AG04449 (cell line): ENCODE measurements at regions not wholly inside any gene's neighbourhood (a gene's known extent, or its start where the extent isn't known, plus 50 kb on each side); places are given as distances from the start of the nearest gene placed in this dataset.
A peak's percentile ranks its signal among the peaks of the same experiment; 100 is the strongest.

ENCODE experiments used
- CTCF ChIA-PET: fragments of 350-600 bp; formaldehyde crosslinking; extraction: SDS; loops from one replicate; lab custom pipeline; 2021; ENCODE audit warnings: antibody characterized with exemption; lab: Yijun Ruan, JAX
- POLR2A ChIA-PET: fragments of 400-600, 350-600 bp; formaldehyde crosslinking; extraction: SDS; loops from one replicate; lab custom pipeline; 2020; ENCODE audit warnings: antibody characterized with exemption, inconsistent platforms; lab: Yijun Ruan, JAX
- DNase-seq: peaks from one replicate; pipeline ENCODE4 v3.0.0-alpha.2; 2010; ENCODE audit warnings: low read depth, low spot score
- H3K4me3 ChIP-seq: 2 replicates; pipeline ENCODE4 v1.5.1; 2011; ENCODE audit warnings: low read depth, mild to moderate bottlenecking, control low read depth, low read length
- CTCF ChIP-seq: IDR thresholded peaks from one replicate; pipeline ENCODE4 v1.5.1; 2011; ENCODE audit warnings: mild to moderate bottlenecking, moderate library complexity, low read length, control low read depth, inconsistent platforms; ENCODE audit not compliant: insufficient read depth; ENCODE audit errors: missing control alignments

GRCh38 chr12:18982226-18982949 lies 147.1 kb upstream of the PLEKHA5 start:
- TF ChIP-seq CTCF: no peak
- H3K4me3 ChIP-seq: no peak overlapping the region
- DNase-seq: no peak
- CTCF ChIA-PET: no interaction called here
- POLR2A ChIA-PET: no interaction called here

- ChIA-PET CTCF (no interaction called here), POLR2A (no interaction called here)
- no peak for TF ChIP-seq CTCF
- no peak overlapping the region for H3K4me3 ChIP-seq
- no peak for DNase-seq
Observed at GRCh38 chr12:18983854-18984253, 145.7 kb upstream of the PLEKHA5 start.

GRCh38 chr12:18990856-18991255 lies 138.7 kb upstream of the PLEKHA5 start:
- H3K4me3 ChIP-seq: no peak overlapping the region
- ChIA-PET CTCF (no interaction called here), POLR2A (no interaction called here)
- no peak for TF ChIP-seq CTCF
- DNase-seq: no peak

- TF ChIP-seq CTCF: no peak
- no peak for DNase-seq
- ChIA-PET POLR2A (no interaction called here), CTCF (interaction anchor here (1.2 kb wide), 1 partner anchor 10 kb away, joined by 4 read pairs; no protein-coding TSS in a partner anchor)
- no peak overlapping the region for H3K4me3 ChIP-seq
Observed at GRCh38 chr12:18992336-18992735, 137.2 kb upstream of the PLEKHA5 start.

- TF ChIP-seq CTCF: no peak
- DNase-seq: peak; percentile 24
- H3K4me3 ChIP-seq: no peak overlapping the region
- POLR2A ChIA-PET: no interaction called here
- CTCF ChIA-PET: no interaction called here
Observed at GRCh38 chr12:18998343-18999261, 130.9 kb upstream of the PLEKHA5 start.

GRCh38 chr12:19000836-19001235 lies 128.7 kb upstream of the PLEKHA5 start:
- CTCF ChIA-PET: no interaction called here
- no peak for TF ChIP-seq CTCF

More at GRCh38 chr12:19000836-19001235, 128.7 kb upstream of the PLEKHA5 start:
- H3K4me3 ChIP-seq: no peak overlapping the region
- POLR2A ChIA-PET: no interaction called here
- no peak for DNase-seq
